ENCODE measurements at regions not wholly inside any gene's neighbourhood (a gene's known extent, or its start where the extent isn't known, plus 50 kb on each side); places are given as distances from the start of the nearest gene placed in this dataset.

DNA sequence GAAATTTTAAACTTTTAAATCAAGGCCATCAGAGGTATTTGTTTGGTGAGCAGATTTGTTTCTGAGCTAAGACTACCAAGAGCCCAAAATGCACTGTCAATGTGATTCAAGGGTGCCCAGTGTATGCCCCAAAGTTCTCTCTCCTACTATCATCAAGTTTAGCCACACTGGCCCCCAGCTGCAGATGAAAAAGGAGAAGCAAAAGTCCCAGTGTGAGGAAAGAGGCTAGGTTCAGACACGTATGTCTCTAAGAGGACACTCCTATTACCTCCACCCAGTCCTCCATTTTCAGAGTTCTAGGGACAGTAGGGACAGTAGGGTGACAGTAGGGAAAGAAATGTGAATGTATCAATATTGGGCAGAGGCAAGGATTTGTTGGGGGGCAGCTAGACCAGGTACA lies 230.8 kb downstream of the CD83 start:
- Histone ChIP-seq H3K9ac (ENCODE audit: insufficient read depth, low read depth, low read length) (no peak overlapping the region), H3K27ac (ENCODE audit: extremely low read length, insufficient read depth, low read length) (no peak overlapping the region), H3K36me3 (replicated peaks in 1 of 2; ENCODE audit: control insufficient read depth in 1 of 2, insufficient read depth in 2 of 2, low read length in 2 of 2) (no peaks in the 10 kb centered on the region), H4K20me1 (ENCODE audit: insufficient read depth, low read length) (no peaks in the 10 kb centered on the region), H2AFZ (ENCODE audit: low read length) (no peak overlapping the region), H3K4me1 (ENCODE audit: insufficient read depth, low read length) (no peaks in the 10 kb centered on the region), H3K79me2 (ENCODE audit: insufficient read depth, low read length) (no peaks in the 10 kb centered on the region), H3K4me2 (ENCODE audit: low read depth, low read length) (no peak overlapping the region), H3K4me3 (replicated peaks in 1 of 3; ENCODE audit: insufficient read depth in 1 of 3, low read depth in 2 of 3, low read length in 3 of 3) (no peak overlapping the region), H3K27me3 (ENCODE audit: control insufficient read depth in 1 of 2, insufficient read depth in 2 of 2, low read length in 2 of 2) (peaks cover 0 to 13% of the 10 kb centered on the region in 2 experiments; a peak in 2 of 5 replicates), H3K9me3 (ENCODE audit: low read length) (peaks cover 8% of the 10 kb centered on the region; the same call in 1 of the 2 replicates)
- intact Hi-C loops (cut with micrococcal nuclease; ENCODE audit: unreplicated experiment) (no loop called here), in situ Hi-C loops (cut with HindIII; ENCODE audit: extremely low pct_ligation_motif_present, low pct_unique_long_range_greater_than_20kb) (no loop called here)
- no peak for FAIRE-seq
- 6% methylated on average over 1 of the region's 1 CpG for WGBS (ENCODE audit: low lambda C conversion rate)
- POLR2A ChIA-PET = no interaction called here
- CTCF ChIA-PET (ENCODE audit: low intra/inter-chr PET ratio, low total read pairs) = no interaction called here
- no peak for ATAC-seq
- no TSS peak for BruUV-seq (replicated peaks)
- no peak for DNase-seq (ENCODE audit: low spot score)
- no peak for TF ChIP-seq ATF7-NPFF (CRISPR knock-in tag; IDR thresholded peaks at IDR 0.05; ENCODE audit: low read depth)
- TF ChIP-seq ZFY (CRISPR knock-in tag; IDR thresholded peaks at IDR 0.05) = no peak
- TF ChIP-seq, protein P1, sequence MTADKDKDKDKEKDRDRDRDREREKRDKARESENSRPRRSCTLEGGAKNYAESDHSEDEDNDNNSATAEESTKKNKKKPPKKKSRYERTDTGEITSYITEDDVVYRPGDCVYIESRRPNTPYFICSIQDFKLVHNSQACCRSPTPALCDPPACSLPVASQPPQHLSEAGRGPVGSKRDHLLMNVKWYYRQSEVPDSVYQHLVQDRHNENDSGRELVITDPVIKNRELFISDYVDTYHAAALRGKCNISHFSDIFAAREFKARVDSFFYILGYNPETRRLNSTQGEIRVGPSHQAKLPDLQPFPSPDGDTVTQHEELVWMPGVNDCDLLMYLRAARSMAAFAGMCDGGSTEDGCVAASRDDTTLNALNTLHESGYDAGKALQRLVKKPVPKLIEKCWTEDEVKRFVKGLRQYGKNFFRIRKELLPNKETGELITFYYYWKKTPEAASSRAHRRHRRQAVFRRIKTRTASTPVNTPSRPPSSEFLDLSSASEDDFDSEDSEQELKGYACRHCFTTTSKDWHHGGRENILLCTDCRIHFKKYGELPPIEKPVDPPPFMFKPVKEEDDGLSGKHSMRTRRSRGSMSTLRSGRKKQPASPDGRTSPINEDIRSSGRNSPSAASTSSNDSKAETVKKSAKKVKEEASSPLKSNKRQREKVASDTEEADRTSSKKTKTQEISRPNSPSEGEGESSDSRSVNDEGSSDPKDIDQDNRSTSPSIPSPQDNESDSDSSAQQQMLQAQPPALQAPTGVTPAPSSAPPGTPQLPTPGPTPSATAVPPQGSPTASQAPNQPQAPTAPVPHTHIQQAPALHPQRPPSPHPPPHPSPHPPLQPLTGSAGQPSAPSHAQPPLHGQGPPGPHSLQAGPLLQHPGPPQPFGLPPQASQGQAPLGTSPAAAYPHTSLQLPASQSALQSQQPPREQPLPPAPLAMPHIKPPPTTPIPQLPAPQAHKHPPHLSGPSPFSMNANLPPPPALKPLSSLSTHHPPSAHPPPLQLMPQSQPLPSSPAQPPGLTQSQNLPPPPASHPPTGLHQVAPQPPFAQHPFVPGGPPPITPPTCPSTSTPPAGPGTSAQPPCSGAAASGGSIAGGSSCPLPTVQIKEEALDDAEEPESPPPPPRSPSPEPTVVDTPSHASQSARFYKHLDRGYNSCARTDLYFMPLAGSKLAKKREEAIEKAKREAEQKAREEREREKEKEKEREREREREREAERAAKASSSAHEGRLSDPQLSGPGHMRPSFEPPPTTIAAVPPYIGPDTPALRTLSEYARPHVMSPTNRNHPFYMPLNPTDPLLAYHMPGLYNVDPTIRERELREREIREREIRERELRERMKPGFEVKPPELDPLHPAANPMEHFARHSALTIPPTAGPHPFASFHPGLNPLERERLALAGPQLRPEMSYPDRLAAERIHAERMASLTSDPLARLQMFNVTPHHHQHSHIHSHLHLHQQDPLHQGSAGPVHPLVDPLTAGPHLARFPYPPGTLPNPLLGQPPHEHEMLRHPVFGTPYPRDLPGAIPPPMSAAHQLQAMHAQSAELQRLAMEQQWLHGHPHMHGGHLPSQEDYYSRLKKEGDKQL (CRISPR knock-in tag; IDR thresholded peaks at IDR 0.05; ENCODE audit: low read depth) = no peak
- TF ChIP-seq, protein P2, sequence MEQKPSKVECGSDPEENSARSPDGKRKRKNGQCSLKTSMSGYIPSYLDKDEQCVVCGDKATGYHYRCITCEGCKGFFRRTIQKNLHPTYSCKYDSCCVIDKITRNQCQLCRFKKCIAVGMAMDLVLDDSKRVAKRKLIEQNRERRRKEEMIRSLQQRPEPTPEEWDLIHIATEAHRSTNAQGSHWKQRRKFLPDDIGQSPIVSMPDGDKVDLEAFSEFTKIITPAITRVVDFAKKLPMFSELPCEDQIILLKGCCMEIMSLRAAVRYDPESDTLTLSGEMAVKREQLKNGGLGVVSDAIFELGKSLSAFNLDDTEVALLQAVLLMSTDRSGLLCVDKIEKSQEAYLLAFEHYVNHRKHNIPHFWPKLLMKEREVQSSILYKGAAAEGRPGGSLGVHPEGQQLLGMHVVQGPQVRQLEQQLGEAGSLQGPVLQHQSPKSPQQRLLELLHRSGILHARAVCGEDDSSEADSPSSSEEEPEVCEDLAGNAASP (CRISPR knock-in tag; IDR thresholded peaks at IDR 0.05; ENCODE audit: borderline replicate concordance) = no peak
- TF ChIP-seq, protein P3, sequence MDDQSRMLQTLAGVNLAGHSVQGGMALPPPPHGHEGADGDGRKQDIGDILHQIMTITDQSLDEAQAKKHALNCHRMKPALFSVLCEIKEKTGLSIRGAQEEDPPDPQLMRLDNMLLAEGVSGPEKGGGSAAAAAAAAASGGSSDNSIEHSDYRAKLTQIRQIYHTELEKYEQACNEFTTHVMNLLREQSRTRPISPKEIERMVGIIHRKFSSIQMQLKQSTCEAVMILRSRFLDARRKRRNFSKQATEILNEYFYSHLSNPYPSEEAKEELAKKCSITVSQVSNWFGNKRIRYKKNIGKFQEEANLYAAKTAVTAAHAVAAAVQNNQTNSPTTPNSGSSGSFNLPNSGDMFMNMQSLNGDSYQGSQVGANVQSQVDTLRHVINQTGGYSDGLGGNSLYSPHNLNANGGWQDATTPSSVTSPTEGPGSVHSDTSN (CRISPR knock-in tag; IDR thresholded peaks at IDR 0.05; ENCODE audit: borderline replicate concordance) = no peak
- no peak for TF ChIP-seq SALL1 (CRISPR knock-in tag; IDR thresholded peaks at IDR 0.05)
- TF ChIP-seq FOXK2 (IDR thresholded peaks at IDR 0.05) = no peak
- no peak for TF ChIP-seq ZFP90 (CRISPR knock-in tag; IDR thresholded peaks at IDR 0.05; ENCODE audit: borderline replicate concordance)
- TF ChIP-seq ZNF24 (IDR thresholded peaks at IDR 0.05) = no peak
- no peak for TF ChIP-seq ZNF20 (CRISPR knock-in tag; IDR thresholded peaks at IDR 0.05)
- TF ChIP-seq ZKSCAN5 (CRISPR knock-in tag; IDR thresholded peaks at IDR 0.05) = no peak
- TF ChIP-seq, protein P4, sequence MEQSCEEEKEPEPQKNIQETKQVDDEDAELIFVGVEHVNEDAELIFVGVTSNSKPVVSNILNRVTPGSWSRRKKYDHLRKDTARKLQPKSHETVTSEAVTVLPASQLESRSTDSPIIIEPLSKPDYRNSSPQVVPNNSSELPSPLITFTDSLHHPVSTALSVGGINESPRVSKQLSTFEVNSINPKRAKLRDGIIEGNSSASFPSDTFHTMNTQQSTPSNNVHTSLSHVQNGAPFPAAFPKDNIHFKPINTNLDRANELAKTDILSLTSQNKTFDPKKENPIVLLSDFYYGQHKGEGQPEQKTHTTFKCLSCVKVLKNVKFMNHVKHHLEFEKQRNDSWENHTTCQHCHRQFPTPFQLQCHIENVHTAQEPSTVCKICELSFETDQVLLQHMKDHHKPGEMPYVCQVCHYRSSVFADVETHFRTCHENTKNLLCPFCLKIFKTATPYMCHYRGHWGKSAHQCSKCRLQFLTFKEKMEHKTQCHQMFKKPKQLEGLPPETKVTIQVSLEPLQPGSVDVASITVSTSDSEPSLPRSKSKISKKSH (CRISPR knock-in tag; IDR thresholded peaks at IDR 0.05; ENCODE audit: borderline replicate concordance) = no peak

All from HepG2 (cell line).